ENCODE measurements at regions not wholly inside any gene's neighbourhood (a gene's known extent, or its start where the extent isn't known, plus 50 kb on each side); places are given as distances from the start of the nearest gene placed in this dataset.
"Not testable (repeated sequence)": the region's sequence is repeated elsewhere in the genome, so short reads cannot be mapped to it uniquely, and the experiment has no call there.

- no peak for DNase-seq (ENCODE audit: low read depth in 2 of 3, low spot score in 1 of 3)
Observed at GRCh38 chr9:30524311-30524710, 1860.1 kb upstream of the ACO1 start.

- no peak for DNase-seq (ENCODE audit: low read depth in 2 of 3, low spot score in 1 of 3)
Observed at GRCh38 chr9:30534455-30534854, 1850.0 kb upstream of the ACO1 start.

GRCh38 chr9:30534896-30535295, 1849.5 kb upstream of the ACO1 start:
- no peak for DNase-seq (ENCODE audit: low read depth in 2 of 3, low spot score in 1 of 3)

GRCh38 chr9:30536494-30536893, 1847.9 kb upstream of the ACO1 start:
- DNase-seq (ENCODE audit: low read depth in 2 of 3, low spot score in 1 of 3), result no peak

GRCh38 chr9:30539696-30540095, 1844.7 kb upstream of the ACO1 start:
- not testable (repeated sequence) for DNase-seq (ENCODE audit: low read depth in 2 of 3, low spot score in 1 of 3)

- no peak for DNase-seq (ENCODE audit: low read depth in 2 of 3, low spot score in 1 of 3)
Observed at GRCh38 chr9:30574355-30575151, 1809.9 kb upstream of the ACO1 start.

- DNase-seq (ENCODE audit: low read depth in 2 of 3, low spot score in 1 of 3), result no peak
Observed at GRCh38 chr9:30575218-30575617, 1809.2 kb upstream of the ACO1 start.

- no peak for DNase-seq (ENCODE audit: low read depth in 2 of 3, low spot score in 1 of 3)
Observed at GRCh38 chr9:30575691-30576090, 1808.8 kb upstream of the ACO1 start.

- DNase-seq (ENCODE audit: low read depth in 2 of 3, low spot score in 1 of 3), result no peak
Observed at GRCh38 chr9:30579810-30580209, 1804.6 kb upstream of the ACO1 start.

- no peak for DNase-seq (ENCODE audit: low read depth in 2 of 3, low spot score in 1 of 3)
Observed at GRCh38 chr9:30582240-30582639, 1802.2 kb upstream of the ACO1 start.

- no peak for DNase-seq (ENCODE audit: low read depth in 2 of 3, low spot score in 1 of 3)
Observed at GRCh38 chr9:30584559-30584958, 1799.9 kb upstream of the ACO1 start.

- no peak for DNase-seq (ENCODE audit: low read depth in 2 of 3, low spot score in 1 of 3)
Observed at GRCh38 chr9:30591461-30591860, 1793.0 kb upstream of the ACO1 start.

- DNase-seq (ENCODE audit: low read depth in 2 of 3, low spot score in 1 of 3), result no peak
Observed at GRCh38 chr9:30597608-30598007, 1786.8 kb upstream of the ACO1 start.

GRCh38 chr9:30605936-30606335, 1778.5 kb upstream of the ACO1 start:
- no peak for DNase-seq (ENCODE audit: low read depth in 2 of 3, low spot score in 1 of 3)

GRCh38 chr9:30609713-30610112, 1774.7 kb upstream of the ACO1 start:
- DNase-seq (ENCODE audit: low read depth in 2 of 3, low spot score in 1 of 3), result no peak

GRCh38 chr9:30616782-30617181, 1767.7 kb upstream of the ACO1 start:
- DNase-seq (ENCODE audit: low read depth in 2 of 3, low spot score in 1 of 3), result not testable (repeated sequence)

- DNase-seq (ENCODE audit: low read depth in 2 of 3, low spot score in 1 of 3), result no peak
Observed at GRCh38 chr9:30622561-30622960, 1761.9 kb upstream of the ACO1 start.

- no peak for DNase-seq (ENCODE audit: low read depth in 2 of 3, low spot score in 1 of 3)
Observed at GRCh38 chr9:30628915-30629567, 1755.4 kb upstream of the ACO1 start.

GRCh38 chr9:30630459-30630858, 1754.0 kb upstream of the ACO1 start:
- no peak for DNase-seq (ENCODE audit: low read depth in 2 of 3, low spot score in 1 of 3)

- not testable (repeated sequence) for DNase-seq (ENCODE audit: low read depth in 2 of 3, low spot score in 1 of 3)
Observed at GRCh38 chr9:30646639-30647038, 1737.8 kb upstream of the ACO1 start.

GRCh38 chr9:30661925-30662324, 1722.5 kb upstream of the ACO1 start:
- no peak for DNase-seq (ENCODE audit: low read depth in 2 of 3, low spot score in 1 of 3)

- no peak for DNase-seq (ENCODE audit: low read depth in 2 of 3, low spot score in 1 of 3)
Observed at GRCh38 chr9:30670805-30671562, 1713.5 kb upstream of the ACO1 start.
